LNCaP clone FGC (cell line): ENCODE measurements at regions not wholly inside any gene's neighbourhood (a gene's known extent, or its start where the extent isn't known, plus 50 kb on each side); places are given as distances from the start of the nearest gene placed in this dataset.
"Not testable (repeated sequence)": the region's sequence is repeated elsewhere in the genome, so short reads cannot be mapped to it uniquely, and the experiment has no call there.

Source experiments
- DNase-seq: peaks from one replicate; pipeline ENCODE4 v3.0.0-alpha.2; 2011; ENCODE audit warnings: low read depth
- H3K4me3 ChIP-seq: 2 replicates; pipeline ENCODE4 v1.5.1; 2011; ENCODE audit warnings: mild to moderate bottlenecking, low read depth, low read length, control low read depth
- CTCF ChIP-seq: IDR thresholded peaks from 2 replicates; pipeline ENCODE4 v1.5.1; 2012; ENCODE audit warnings: mild to moderate bottlenecking; ENCODE audit not compliant: control insufficient read depth, insufficient read depth; ENCODE audit errors: extremely low read depth

DNA sequence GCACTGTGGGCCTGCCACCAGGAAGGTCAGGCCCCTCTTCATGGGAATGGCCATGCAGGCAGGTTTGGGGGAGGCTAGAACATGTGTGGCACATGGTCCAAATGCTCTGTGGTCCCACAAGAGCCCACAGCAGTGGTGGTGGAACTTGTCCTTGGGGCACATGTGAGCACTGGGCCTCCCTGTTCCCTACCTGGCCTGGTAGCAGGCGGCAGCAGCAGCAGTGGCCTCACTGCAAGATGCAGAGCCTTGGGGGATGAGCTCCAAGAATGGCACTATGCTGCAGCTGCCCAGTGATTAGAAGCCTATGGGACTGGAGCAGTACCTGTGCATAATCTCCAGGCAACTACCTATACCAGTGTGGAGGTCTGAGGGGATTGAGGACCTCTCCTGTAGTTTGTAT lies 197.0 kb upstream of the DCAF8L1 start:
- no peak for DNase-seq
- no peak overlapping the region for H3K4me3 ChIP-seq
- TF ChIP-seq CTCF, result no peak

DNA sequence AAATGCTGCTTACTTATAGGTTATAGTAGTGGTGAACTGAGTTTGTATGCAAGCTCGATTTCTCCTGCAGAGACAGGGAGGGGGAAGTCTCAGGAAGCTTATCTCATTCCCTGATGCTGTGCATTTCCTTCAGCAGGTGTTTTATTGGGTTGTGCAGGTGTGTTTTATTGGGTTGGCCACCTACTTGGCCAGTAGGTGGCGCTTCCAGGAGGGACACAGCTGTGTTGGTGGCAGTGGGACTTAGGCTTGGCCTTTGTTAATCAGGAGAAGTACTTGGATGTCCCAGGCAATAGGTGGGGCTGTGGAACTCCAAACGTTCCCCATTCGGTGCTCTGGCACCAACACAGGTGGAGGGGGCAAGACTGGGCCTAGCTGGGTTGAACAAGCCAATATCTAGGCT lies 196.0 kb upstream of the DCAF8L1 start:
- no peak for DNase-seq
- no peak overlapping the region for H3K4me3 ChIP-seq
- peak; percentile 36 for TF ChIP-seq CTCF

- no peak for TF ChIP-seq CTCF
These were observed 189.5 kb upstream of the DCAF8L1 start for GRCh38 chrX:28170713-28171112.

DNA sequence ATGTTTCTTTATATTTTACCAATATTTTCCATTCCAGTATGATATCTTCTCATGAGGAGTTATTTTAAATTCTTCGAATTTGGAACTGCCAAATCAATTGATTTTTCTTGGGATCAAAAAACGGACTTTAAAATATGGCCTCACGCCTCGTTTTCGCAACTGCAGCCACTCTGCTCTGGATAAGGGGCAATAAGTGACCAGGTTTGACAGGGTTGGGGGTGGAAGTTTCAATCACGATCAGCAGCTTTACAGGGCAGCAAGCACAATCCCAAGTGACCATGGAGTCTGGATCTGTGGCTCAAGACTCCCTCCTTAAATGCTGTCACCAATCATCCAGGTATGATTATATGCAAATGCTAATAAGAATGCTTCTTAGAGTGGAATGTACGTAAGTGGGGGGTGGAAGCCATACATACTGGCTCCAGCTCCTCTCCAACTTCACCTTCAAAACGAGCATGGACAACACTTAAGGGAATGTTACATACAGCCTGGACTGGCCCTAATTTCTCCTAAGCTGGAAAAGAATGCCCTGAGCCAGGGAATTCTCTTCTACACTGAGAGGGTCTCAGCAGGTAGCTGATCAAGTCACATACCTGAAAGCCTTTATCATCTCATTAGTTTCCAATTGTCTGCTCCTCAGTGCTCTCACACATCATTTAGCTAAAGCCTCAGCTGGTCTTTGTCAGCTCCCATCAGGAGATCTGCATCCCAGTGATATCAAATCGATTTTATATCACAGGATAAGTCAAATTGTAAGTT lies 176.9 kb upstream of the DCAF8L1 start:
- DNase-seq, result no peak
- no peak for TF ChIP-seq CTCF
- H3K4me3 ChIP-seq, result no peak overlapping the region

More at GRCh38 chrX:28170713-28171112, 189.5 kb upstream of the DCAF8L1 start:
- no peak overlapping the region for H3K4me3 ChIP-seq
- DNase-seq, result no peak

DNA sequence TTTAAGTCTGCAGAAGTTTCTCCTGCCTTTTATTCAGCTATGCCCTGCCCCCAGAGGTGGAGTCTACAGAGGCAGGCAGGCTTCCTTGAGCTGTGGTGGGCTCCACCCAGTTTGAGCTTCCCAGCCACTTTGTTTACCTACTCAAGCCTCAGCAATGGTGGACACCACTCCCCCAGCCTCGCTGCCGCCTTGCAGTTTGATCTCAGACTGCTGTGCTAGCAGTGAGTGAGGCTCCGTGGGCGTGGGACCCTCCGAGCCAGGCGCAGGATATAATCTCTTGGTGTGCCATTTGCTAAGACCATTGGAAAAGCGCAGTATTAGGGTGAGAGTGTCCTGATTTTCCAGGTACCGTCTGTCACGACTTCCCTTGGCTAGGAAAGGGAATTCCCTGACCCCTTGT lies 171.0 kb upstream of the DCAF8L1 start:
- not testable (repeated sequence) for H3K4me3 ChIP-seq, DNase-seq

DNA sequence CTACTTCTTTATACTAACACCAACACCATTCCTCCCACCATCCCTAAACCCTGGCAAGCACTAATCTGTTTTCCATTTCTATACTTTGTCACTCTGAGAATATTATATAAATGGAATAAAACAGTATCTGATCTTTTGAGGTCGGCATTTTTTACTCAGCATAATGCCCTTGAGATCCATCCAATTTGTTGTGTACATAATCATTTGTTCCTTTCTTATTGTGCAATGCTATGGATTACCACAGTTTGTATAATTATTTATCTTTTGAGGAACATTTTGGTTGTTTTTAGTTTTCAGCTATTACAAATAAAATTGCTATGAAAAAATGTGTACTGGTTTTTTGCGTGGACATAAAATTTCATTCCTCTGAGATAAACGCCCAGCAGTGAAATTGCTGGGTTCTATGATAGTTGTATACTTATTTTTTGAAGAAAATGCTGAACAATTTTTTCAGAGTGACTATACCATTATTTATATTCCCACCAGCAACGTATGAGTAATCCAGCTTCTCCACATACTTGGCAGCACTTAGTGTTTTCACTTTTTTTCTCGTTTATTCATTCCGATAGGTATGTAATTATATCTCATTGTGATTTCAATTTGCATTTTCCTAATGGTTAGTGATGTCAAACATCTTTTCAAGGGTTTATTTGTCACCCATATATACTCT lies 154.3 kb upstream of the DCAF8L1 start:
- no peak for DNase-seq
- H3K4me3 ChIP-seq, result no peak overlapping the region
- TF ChIP-seq CTCF, result no peak

DNA sequence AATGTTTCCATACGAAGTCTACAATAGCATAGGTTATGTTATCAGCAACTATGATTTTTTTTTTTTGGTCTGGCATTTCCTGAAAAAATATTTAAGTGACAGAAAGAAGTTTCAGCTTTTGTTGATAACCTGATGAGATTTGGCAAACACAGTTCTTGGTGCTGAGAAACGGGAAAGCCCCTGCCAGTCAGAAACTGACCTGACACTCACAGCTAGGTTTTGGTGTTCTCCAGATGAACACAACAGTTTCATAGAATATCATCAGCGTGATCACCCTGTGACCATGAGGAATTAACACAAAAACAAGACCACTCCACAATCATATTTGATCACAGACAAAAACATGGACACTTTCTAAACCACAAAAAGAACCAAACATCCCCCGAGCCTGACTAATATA lies 152.5 kb upstream of the DCAF8L1 start:
- no peak for TF ChIP-seq CTCF
- no peak for DNase-seq
- no peak overlapping the region for H3K4me3 ChIP-seq
